ENCODE measurements at regions not wholly inside any gene's neighbourhood (a gene's known extent, or its start where the extent isn't known, plus 50 kb on each side); places are given as distances from the start of the nearest gene placed in this dataset.

GRCh38 chr14:101035466-101036225 lies 132.1 kb upstream of the RTL1 start:
- no peak for TF ChIP-seq POLR2A (IDR thresholded peaks at IDR 0.05; ENCODE audit: low read depth, low read length)
- no peak for FAIRE-seq
- DNase-seq (ENCODE audit: insufficient read length, low spot score), result no peak

GRCh38 chr14:101037021-101037817 lies 133.7 kb upstream of the RTL1 start:
- TF ChIP-seq POLR2A (IDR thresholded peaks at IDR 0.05; ENCODE audit: low read depth, low read length), result no peak
- DNase-seq (ENCODE audit: insufficient read length, low spot score) (no peak), FAIRE-seq (no peak)

- no peak for TF ChIP-seq POLR2A (IDR thresholded peaks at IDR 0.05; ENCODE audit: low read depth, low read length)
- DNase-seq (ENCODE audit: insufficient read length, low spot score) (no peak), FAIRE-seq (no peak)
These were observed 135.7 kb upstream of the RTL1 start for GRCh38 chr14:101039031-101039754.

- no peak for FAIRE-seq
- no peak for TF ChIP-seq POLR2A (IDR thresholded peaks at IDR 0.05; ENCODE audit: low read depth, low read length)
- DNase-seq (ENCODE audit: insufficient read length, low spot score), result no peak
These were observed 136.2 kb upstream of the RTL1 start for GRCh38 chr14:101039755-101040138.

GRCh38 chr14:101040538-101041442 lies 137.3 kb upstream of the RTL1 start:
- no peak for FAIRE-seq
- TF ChIP-seq POLR2A (IDR thresholded peaks at IDR 0.05; ENCODE audit: low read depth, low read length), result no peak
- DNase-seq (ENCODE audit: insufficient read length, low spot score), result no peak

- no peak for TF ChIP-seq POLR2A (IDR thresholded peaks at IDR 0.05; ENCODE audit: low read depth, low read length)
- DNase-seq (ENCODE audit: insufficient read length, low spot score) (no peak), FAIRE-seq (no peak)
These were observed 140.4 kb upstream of the RTL1 start for GRCh38 chr14:101043891-101044290.

- FAIRE-seq (no peak), DNase-seq (ENCODE audit: insufficient read length, low spot score) (no peak)
- no peak for TF ChIP-seq POLR2A (IDR thresholded peaks at IDR 0.05; ENCODE audit: low read depth, low read length)
These were observed 141.2 kb upstream of the RTL1 start for GRCh38 chr14:101044741-101045140.

GRCh38 chr14:101045511-101045910 lies 142.0 kb upstream of the RTL1 start:
- TF ChIP-seq POLR2A (IDR thresholded peaks at IDR 0.05; ENCODE audit: low read depth, low read length), result no peak
- no peak for FAIRE-seq
- no peak for DNase-seq (ENCODE audit: insufficient read length, low spot score)

- FAIRE-seq, result no peak
- TF ChIP-seq POLR2A (IDR thresholded peaks at IDR 0.05; ENCODE audit: low read depth, low read length), result no peak
These were observed 142.5 kb upstream of the RTL1 start for GRCh38 chr14:101046071-101046470.

GRCh38 chr14:101047326-101047725 lies 143.8 kb upstream of the RTL1 start:
- FAIRE-seq, result no peak
- no peak for TF ChIP-seq POLR2A (IDR thresholded peaks at IDR 0.05; ENCODE audit: low read depth, low read length)
- DNase-seq (ENCODE audit: insufficient read length, low spot score), result no peak

More at GRCh38 chr14:101046071-101046470, 142.5 kb upstream of the RTL1 start:
- no peak for DNase-seq (ENCODE audit: insufficient read length, low spot score)

- DNase-seq (ENCODE audit: insufficient read length, low spot score) (no peak), FAIRE-seq (no peak)
- TF ChIP-seq POLR2A (IDR thresholded peaks at IDR 0.05; ENCODE audit: low read depth, low read length), result no peak
These were observed 145.2 kb upstream of the RTL1 start for GRCh38 chr14:101048766-101049165.

GRCh38 chr14:101049511-101049910 lies 146.0 kb upstream of the RTL1 start:
- FAIRE-seq, result no peak
- no peak for TF ChIP-seq POLR2A (IDR thresholded peaks at IDR 0.05; ENCODE audit: low read depth, low read length)
- DNase-seq (ENCODE audit: insufficient read length, low spot score), result no peak

GRCh38 chr14:101049942-101050341 lies 146.4 kb upstream of the RTL1 start:
- FAIRE-seq (no peak), DNase-seq (ENCODE audit: insufficient read length, low spot score) (no peak)
- TF ChIP-seq POLR2A (IDR thresholded peaks at IDR 0.05; ENCODE audit: low read depth, low read length), result no peak
